ENCODE measurements at regions not wholly inside any gene's neighbourhood (a gene's known extent, or its start where the extent isn't known, plus 50 kb on each side); places are given as distances from the start of the nearest gene placed in this dataset.

DNA sequence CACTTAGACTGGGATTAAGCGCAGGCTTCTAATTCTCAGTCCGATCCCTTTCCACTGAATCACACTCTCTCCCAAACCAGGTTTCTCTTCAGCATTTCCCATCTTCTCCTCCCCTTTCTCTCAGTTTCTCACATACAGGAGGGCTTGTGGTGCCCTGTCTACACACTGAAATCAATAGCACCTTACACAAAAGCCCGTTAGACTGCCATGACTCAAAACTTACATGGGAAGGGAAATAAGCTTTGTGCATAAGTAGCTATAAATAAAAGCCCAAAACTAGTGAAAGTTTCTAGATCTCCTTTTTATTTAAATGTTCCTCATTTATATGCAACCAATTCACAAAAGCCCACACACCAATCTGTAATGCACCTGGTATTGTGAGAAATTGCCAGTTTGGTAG, 318.4 kb downstream of the TXNL1 start:
- TF ChIP-seq ZNF747 (tag by site-specific recombination; IDR thresholded peaks at IDR 0.05) (no peak), YY1 (tag by site-specific recombination; IDR thresholded peaks at IDR 0.05) (no peak), CTCF (tag by site-specific recombination; IDR thresholded peaks at IDR 0.05) (no peak), ZNF580 (tag by site-specific recombination; IDR thresholded peaks at IDR 0.05) (no peak), ZNF211 (tag by site-specific recombination; IDR thresholded peaks at IDR 0.05; ENCODE audit: low read depth) (no peak), ZNF138 (tag by site-specific recombination; IDR thresholded peaks at IDR 0.05; ENCODE audit: borderline replicate concordance) (no peak), ZBTB7A (tag by site-specific recombination; IDR thresholded peaks at IDR 0.05; ENCODE audit: low read depth) (no peak), SALL2 (tag by site-specific recombination; IDR thresholded peaks at IDR 0.05; ENCODE audit: borderline replicate concordance) (no peak), ZNF280D (tag by site-specific recombination; IDR thresholded peaks at IDR 0.05) (no peak), BCL11A (tag by site-specific recombination; IDR thresholded peaks at IDR 0.05; ENCODE audit: low read depth) (no peak), HOXA7 (CRISPR knock-in tag; IDR thresholded peaks at IDR 0.05; ENCODE audit: borderline replicate concordance) (no peak)
